K562 (cell line): ENCODE measurements at regions not wholly inside any gene's neighbourhood (a gene's known extent, or its start where the extent isn't known, plus 50 kb on each side); places are given as distances from the start of the nearest gene placed in this dataset.
"Not testable (repeated sequence)": the region's sequence is repeated elsewhere in the genome, so short reads cannot be mapped to it uniquely, and the experiment has no call there.

Experiments used
- BCLAF1 ChIP-seq, 2 experiments: fragments of 450-650 bp in 1 of 2; IDR thresholded peaks; 2 replicates each; pipeline ENCODE4 v1.6.1; 2011 to 2017; ENCODE audit warnings: low read depth in 2 of 2, antibody characterized with exemption in 1 of 2, borderline replicate concordance in 1 of 2, low read length in 1 of 2, mild to moderate bottlenecking in 1 of 2, mixed read lengths in 1 of 2; ENCODE audit not compliant: control insufficient read depth in 1 of 2
- ELF4 ChIP-seq: fragments of 450-650 bp; formaldehyde crosslinking; IDR thresholded peaks from 2 replicates; pipeline ENCODE4 v1.4.0; 2022; ENCODE audit warnings: missing genetic modification characterization
- EZH2 ChIP-seq: IDR thresholded peaks from 2 replicates; pipeline ENCODE4 v1.6.1; 2012; ENCODE audit warnings: low read depth, mild to moderate bottlenecking, inconsistent platforms, low read length, borderline replicate concordance
- TF ChIP-seq, protein P1 (sequence below), 3 experiments: IDR thresholded peaks in 2 of 3; conservative IDR thresholded peaks in 1 of 3; 2 replicates each; pipeline ENCODE4 v1.5.1; 2011 to 2012; ENCODE audit warnings: low read length in 3 of 3, mild to moderate bottlenecking in 3 of 3, control low read depth in 2 of 3, improper control_type of control experiment in 1 of 3, inconsistent platforms in 1 of 3, low read depth in 1 of 3, mixed read lengths in 1 of 3, moderate library complexity in 1 of 3; ENCODE audit not compliant: insufficient read depth in 2 of 3

- not testable (repeated sequence) for TF ChIP-seq EZH2; BCLAF1 (IDR thresholded peaks at IDR 0.05; ENCODE audit: borderline replicate concordance in 1 of 2, control insufficient read depth in 1 of 2, low read depth in 2 of 2, low read length in 1 of 2); ELF4 (CRISPR knock-in tag)
- TF ChIP-seq, protein P1, sequence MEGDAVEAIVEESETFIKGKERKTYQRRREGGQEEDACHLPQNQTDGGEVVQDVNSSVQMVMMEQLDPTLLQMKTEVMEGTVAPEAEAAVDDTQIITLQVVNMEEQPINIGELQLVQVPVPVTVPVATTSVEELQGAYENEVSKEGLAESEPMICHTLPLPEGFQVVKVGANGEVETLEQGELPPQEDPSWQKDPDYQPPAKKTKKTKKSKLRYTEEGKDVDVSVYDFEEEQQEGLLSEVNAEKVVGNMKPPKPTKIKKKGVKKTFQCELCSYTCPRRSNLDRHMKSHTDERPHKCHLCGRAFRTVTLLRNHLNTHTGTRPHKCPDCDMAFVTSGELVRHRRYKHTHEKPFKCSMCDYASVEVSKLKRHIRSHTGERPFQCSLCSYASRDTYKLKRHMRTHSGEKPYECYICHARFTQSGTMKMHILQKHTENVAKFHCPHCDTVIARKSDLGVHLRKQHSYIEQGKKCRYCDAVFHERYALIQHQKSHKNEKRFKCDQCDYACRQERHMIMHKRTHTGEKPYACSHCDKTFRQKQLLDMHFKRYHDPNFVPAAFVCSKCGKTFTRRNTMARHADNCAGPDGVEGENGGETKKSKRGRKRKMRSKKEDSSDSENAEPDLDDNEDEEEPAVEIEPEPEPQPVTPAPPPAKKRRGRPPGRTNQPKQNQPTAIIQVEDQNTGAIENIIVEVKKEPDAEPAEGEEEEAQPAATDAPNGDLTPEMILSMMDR (IDR thresholded peaks at IDR 0.05 in 2 of 3, conservative IDR thresholded peaks at IDR 0.05 in 1 of 3; ENCODE audit: insufficient read depth in 2 of 3, low read depth in 1 of 3, low read length in 3 of 3), result not testable (repeated sequence)
Observed at GRCh38 chr7:142575351-142575750, 173.9 kb upstream of the PRSS1 start.
